T-helper 17 cell (primary cell): ENCODE measurements at regions not wholly inside any gene's neighbourhood (a gene's known extent, or its start where the extent isn't known, plus 50 kb on each side); places are given as distances from the start of the nearest gene placed in this dataset.
"Not testable (repeated sequence)": the region's sequence is repeated elsewhere in the genome, so short reads cannot be mapped to it uniquely, and the experiment has no call there.

Source experiments
- ATAC-seq: fragments of 150-1000 bp; cut with Tn5 transposase; 2 replicates; pipeline ENCODE4 v1.10.0; 2021; ENCODE audit warnings: mild to moderate bottlenecking, moderate library complexity
- DNase-seq, 3 donors: peaks; one replicate each; pipeline versions ENCODE4 v3.0.0 to v3.0.0-alpha.2; 2020 to 2021
- H3K9me3 ChIP-seq: one replicate; pipeline ENCODE4 v1.7.0; 2013; ENCODE audit warnings: low read length, mild to moderate bottlenecking; ENCODE audit not compliant: control insufficient read depth, poor library complexity, severe bottlenecking
- H3K27ac Mint-ChIP-seq: one replicate; pipeline ENCODE4 v1.8.0; 2022; ENCODE audit warnings: mild to moderate bottlenecking, moderate library complexity, mixed read lengths
- H3K27me3 Mint-ChIP-seq: one replicate; pipeline ENCODE4 v1.8.0; 2022; ENCODE audit warnings: mixed read lengths
- H3K36me3 Mint-ChIP-seq: one replicate; pipeline ENCODE4 v1.8.0; 2022; ENCODE audit warnings: low read depth, mixed read lengths
- H3K4me1 Mint-ChIP-seq: one replicate; pipeline ENCODE4 v1.8.0; 2022; ENCODE audit warnings: mild to moderate bottlenecking, mixed read lengths
- H3K4me3 Mint-ChIP-seq: one replicate; pipeline ENCODE4 v1.8.0; 2022; ENCODE audit warnings: mild to moderate bottlenecking, moderate library complexity, mixed read lengths

DNA sequence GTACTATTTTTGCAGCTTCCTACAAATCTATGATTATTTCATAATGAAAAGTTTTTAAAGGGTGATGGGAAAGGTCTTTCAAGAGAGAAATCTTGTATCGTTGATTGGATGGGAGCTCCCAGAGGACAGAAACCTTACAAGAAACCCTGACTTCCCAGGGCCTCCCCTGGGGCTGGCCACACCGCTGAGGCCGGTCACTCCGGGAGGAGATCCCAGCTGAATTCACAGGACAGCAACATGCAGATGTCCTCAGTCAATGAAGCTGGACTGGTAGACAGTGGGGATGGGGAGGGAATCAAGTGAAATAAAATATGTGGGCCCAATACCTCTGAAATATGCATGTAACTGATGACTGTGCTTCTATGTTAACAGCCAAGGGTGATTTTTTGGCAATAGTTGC lies 135.6 kb downstream of the TFCP2L1 start:
- no peaks in the 10 kb centered on the region for H3K36me3 Mint-ChIP-seq
- ATAC-seq, result no peak
- no peaks in the 10 kb centered on the region for H3K4me1 Mint-ChIP-seq
- H3K27ac Mint-ChIP-seq, result no peak overlapping the region
- H3K4me3 Mint-ChIP-seq, result no peak overlapping the region
- no peak for DNase-seq
- H3K27me3 Mint-ChIP-seq, result no peaks in the 10 kb centered on the region
- no peaks in the 10 kb centered on the region for H3K9me3 ChIP-seq

- no peaks in the 10 kb centered on the region for H3K9me3 ChIP-seq
- no peaks in the 10 kb centered on the region for H3K36me3 Mint-ChIP-seq
- H3K27me3 Mint-ChIP-seq, result no peaks in the 10 kb centered on the region
- no peak for ATAC-seq
- no peak overlapping the region for H3K27ac Mint-ChIP-seq
- H3K4me3 Mint-ChIP-seq, result no peak overlapping the region
- DNase-seq, result no peak
- no peaks in the 10 kb centered on the region for H3K4me1 Mint-ChIP-seq
Measured at GRCh38 chr2:121150126-121150525, 134.9 kb downstream of the TFCP2L1 start.

DNA sequence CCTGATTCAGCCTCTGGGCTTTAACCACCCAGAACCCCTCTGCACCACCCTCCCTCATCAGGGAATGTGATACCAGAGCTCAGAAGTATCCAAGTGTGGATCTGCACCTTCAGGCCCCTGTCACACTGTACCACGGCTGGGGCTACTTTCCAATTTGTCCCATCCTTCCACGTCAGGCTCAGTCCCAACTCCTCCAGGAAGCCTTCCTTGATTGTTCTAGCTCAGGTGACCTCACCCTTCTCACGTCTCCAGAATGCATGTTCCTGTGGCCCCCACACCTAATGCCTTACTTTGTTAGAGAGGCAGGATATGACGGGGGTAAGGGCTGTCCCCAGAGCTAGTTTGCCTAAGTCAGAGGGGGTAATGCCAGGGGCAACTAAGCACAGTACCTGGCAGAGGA lies 134.3 kb downstream of the TFCP2L1 start:
- Mint-ChIP-seq H3K36me3 (no peaks in the 10 kb centered on the region), H3K4me1 (no peaks in the 10 kb centered on the region), H3K27ac (no peak overlapping the region), H3K4me3 (no peak overlapping the region), H3K27me3 (no peaks in the 10 kb centered on the region)
- DNase-seq, result no peak
- ATAC-seq, result no peak
- H3K9me3 ChIP-seq, result no peaks in the 10 kb centered on the region

DNA sequence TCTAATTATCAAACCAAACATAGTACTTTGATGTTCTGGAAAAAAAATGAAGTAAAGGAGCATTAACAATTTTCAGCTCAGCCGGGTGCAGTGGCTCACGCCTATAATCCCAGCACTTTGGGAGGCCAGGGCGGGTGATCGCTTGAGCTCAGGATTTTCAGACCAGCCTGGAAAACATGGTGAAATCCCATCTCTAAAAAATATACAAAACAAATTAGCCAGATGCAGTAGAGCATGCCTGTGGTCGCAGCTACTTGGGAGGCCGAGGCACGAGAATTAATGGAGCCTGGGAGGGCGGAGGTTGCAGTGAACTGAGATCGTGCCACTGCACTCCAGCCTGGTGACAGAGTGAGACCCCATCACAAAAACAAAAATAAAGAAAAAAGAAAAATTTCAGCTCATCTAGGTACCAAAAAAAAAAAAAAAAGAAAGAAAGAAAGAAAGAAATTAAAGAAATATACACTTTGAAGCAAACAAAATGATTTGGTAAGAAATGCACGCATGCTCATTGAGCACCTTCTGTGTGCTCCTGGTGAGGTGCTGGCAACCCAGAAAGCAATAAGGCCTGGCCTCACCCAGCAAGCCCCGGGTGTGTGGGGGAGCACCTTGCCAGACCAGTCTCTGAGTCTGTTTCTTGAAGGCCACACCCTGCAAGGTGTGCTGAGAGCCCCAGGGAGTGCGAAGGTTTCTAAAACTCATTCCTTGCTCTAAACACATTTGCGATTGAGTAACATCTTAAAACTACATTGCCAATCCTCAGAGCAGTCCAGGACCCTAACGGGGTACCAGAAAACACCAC lies 133.5 kb downstream of the TFCP2L1 start:
- Mint-ChIP-seq H3K27ac (no peak overlapping the region), H3K27me3 (no peaks in the 10 kb centered on the region), H3K4me3 (no peak overlapping the region), H3K36me3 (no peaks in the 10 kb centered on the region), H3K4me1 (no peaks in the 10 kb centered on the region)
- ATAC-seq (no peak), DNase-seq (no peak)
- no peaks in the 10 kb centered on the region for H3K9me3 ChIP-seq

DNA sequence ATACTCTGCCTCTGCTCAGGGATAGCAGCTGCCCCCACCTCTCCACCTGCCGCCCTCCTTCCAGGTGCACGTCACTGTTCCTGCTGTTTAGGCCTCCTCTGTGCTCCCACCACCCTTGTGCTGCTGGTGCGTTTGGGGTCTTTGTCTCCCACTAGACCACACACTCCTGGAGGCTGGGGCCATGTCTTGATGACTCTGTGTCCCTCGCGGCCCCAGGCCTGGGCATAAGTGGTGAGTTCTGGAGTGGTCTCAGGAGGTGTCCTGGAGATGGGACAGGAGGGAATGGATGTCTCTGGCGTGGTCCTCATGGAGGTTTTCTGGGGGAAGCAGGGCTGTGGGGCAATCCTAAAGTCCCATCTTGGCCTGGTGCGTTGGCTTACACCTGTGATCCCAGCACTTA lies 132.1 kb downstream of the TFCP2L1 start:
- H3K27ac Mint-ChIP-seq, result no peak overlapping the region
- no peaks in the 10 kb centered on the region for H3K36me3 Mint-ChIP-seq
- H3K4me1 Mint-ChIP-seq, result no peaks in the 10 kb centered on the region
- H3K4me3 Mint-ChIP-seq, result no peak overlapping the region
- no peak for ATAC-seq
- no peaks in the 10 kb centered on the region for H3K27me3 Mint-ChIP-seq
- DNase-seq, result no peak
- peaks cover 4% of the 10 kb centered on the region for H3K9me3 ChIP-seq

DNA sequence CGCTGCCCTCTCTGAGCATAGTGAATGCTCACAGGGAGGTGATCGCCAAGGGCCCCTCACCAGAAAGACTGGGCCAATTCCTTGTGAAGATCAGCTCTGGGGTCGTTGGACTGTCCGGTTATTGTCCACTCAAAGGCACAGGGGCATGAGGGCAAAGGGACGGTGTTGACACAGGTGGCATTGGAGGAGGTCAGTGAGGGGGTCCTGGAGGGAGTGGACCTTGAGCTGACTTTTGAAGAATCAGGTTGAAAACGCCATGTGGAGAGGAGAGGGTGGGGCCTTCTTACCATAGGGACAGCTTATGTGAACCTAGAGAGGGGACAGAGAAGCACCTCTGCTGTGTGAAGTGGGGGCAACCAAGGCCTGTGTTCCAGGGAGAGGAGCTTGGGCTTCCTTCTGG lies 131.5 kb downstream of the TFCP2L1 start:
- no peak overlapping the region for H3K4me3 Mint-ChIP-seq
- no peak overlapping the region for H3K27ac Mint-ChIP-seq
- no peaks in the 10 kb centered on the region for H3K4me1 Mint-ChIP-seq
- no peaks in the 10 kb centered on the region for H3K27me3 Mint-ChIP-seq
- no peaks in the 10 kb centered on the region for H3K36me3 Mint-ChIP-seq
- peaks cover 5% of the 10 kb centered on the region for H3K9me3 ChIP-seq
- no peak for DNase-seq
- no peak for ATAC-seq

DNA sequence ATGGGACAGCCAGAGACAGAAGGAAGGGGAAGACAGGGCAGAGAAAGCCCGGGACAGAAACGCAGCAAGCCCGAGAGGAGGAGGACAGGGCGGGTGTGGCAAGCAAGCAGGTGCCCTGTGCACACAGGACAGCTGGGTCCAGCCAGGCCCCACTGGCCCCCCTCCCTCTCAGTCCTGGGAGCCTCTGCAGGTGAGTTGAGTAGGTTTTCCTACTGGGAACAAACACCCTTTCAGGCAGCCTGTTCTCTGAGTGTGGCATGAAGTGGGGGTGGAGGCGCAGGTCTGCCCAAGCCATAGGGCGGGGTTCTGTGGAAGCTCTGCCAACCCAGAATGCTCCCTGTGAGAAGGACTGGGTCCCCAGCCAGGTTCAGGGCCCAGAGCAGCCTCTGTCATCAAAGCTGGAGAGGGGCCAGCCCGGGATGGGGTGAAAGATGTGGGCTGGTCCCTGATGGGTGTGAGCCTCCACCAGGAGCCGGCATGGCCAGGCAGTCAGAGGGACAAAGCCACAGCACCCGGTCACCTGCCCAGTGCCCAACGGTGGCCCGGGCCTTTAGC lies 129.4 kb downstream of the TFCP2L1 start:
- Mint-ChIP-seq H3K27me3 (no peaks in the 10 kb centered on the region), H3K27ac (no peak overlapping the region), H3K4me1 (no peaks in the 10 kb centered on the region), H3K36me3 (no peaks in the 10 kb centered on the region), H3K4me3 (no peak overlapping the region)
- peaks cover 5% of the 10 kb centered on the region for H3K9me3 ChIP-seq
- DNase-seq (no peak), ATAC-seq (no peak)

- H3K4me1 Mint-ChIP-seq, ATAC-seq, H3K9me3 ChIP-seq, H3K27ac Mint-ChIP-seq, H3K4me3 Mint-ChIP-seq, DNase-seq, H3K27me3 Mint-ChIP-seq, H3K36me3 Mint-ChIP-seq: not testable (repeated sequence)
Measured at GRCh38 chr2:121157481-121157880, 127.5 kb downstream of the TFCP2L1 start.

DNA sequence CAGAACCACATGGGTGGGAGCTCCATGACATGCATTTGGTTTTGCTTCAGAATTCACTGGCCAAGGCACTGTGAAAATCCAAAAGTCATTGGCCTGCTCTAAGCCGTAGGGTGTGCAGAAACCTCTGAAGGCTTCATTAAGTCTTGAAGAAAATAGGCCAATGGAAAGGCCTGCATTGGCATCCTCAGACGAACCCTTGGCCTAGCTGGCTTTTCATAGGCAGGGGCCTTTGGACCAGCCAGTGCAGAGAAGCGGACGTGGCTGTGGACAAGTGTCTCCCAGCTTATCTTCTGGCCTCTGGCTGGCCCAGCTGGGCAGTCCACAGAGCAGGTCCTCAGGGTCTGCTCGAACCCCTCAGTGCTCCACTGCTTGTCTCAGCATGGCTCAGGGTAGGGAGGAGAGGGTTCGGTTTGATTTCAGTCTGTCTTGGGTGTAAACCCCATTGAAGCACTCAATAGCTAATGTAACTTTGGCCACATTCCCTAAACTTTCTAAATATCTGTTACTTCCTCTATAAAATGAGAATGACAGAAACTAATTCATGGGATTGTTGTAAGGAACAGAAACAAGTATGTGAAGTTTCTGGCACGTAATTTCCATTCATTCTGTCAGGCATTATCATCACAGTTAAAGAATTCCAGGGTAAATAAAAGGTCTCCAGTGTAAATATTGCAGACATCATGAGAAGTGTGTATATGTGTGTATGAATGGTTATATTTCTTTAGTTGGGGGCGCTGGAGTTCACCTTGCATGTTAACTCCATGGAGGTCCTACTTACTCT lies 125.5 kb downstream of the TFCP2L1 start:
- DNase-seq, result no peak
- Mint-ChIP-seq H3K36me3 (no peaks in the 10 kb centered on the region), H3K27ac (no peak overlapping the region), H3K4me3 (no peak overlapping the region), H3K27me3 (no peaks in the 10 kb centered on the region), H3K4me1 (no peaks in the 10 kb centered on the region)
- peaks cover 5% of the 10 kb centered on the region for H3K9me3 ChIP-seq
- ATAC-seq, result no peak

DNA sequence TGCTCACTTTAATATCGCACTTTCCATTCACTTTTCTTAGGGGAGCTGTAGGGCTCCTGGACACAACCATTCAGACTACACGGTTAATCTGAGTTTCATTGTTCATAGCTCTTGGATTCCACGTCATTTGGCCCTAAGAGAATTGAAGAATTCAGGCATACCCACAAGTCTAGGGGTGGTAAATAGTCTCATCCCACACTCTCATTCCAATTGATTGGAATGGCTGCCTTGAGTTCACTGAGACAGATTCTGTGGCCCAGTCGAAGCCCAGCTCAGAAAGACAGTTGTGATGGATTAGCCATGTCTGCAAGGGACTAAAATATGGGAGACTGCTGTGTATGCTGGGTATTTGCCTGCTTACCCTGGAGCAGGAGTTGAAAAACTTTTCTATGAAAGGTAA lies 124.6 kb downstream of the TFCP2L1 start:
- DNase-seq (no peak), ATAC-seq (no peak)
- H3K27ac Mint-ChIP-seq, result no peak overlapping the region
- H3K27me3 Mint-ChIP-seq, result no peaks in the 10 kb centered on the region
- H3K9me3 ChIP-seq, result peaks cover 5% of the 10 kb centered on the region
- H3K4me1 Mint-ChIP-seq, result no peaks in the 10 kb centered on the region
- no peak overlapping the region for H3K4me3 Mint-ChIP-seq
- H3K36me3 Mint-ChIP-seq, result no peaks in the 10 kb centered on the region

DNA sequence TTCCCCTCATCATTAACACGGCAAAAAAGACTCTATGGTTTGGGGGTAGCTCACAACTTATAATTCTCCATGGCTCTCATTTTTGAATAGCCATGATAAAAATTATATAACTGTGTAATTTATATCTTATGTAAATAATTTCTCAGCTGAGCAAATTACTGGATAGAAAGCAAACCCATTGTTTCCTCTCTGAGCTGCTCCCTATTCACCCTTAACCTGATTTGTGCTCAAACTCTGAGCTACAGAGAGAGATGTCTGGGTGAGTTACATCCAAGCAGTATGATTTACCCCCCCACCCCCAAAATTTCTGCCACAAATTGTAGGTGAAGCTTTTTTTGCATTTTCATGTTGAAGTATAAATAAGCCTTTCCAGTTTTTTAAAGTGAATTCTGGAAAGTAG lies 123.7 kb downstream of the TFCP2L1 start:
- peaks cover 5% of the 10 kb centered on the region for H3K9me3 ChIP-seq
- H3K27ac Mint-ChIP-seq, result no peak overlapping the region
- DNase-seq (no peak), ATAC-seq (no peak)
- no peaks in the 10 kb centered on the region for H3K4me1 Mint-ChIP-seq
- no peaks in the 10 kb centered on the region for H3K27me3 Mint-ChIP-seq
- no peaks in the 10 kb centered on the region for H3K36me3 Mint-ChIP-seq
- no peak overlapping the region for H3K4me3 Mint-ChIP-seq

GRCh38 chr2:121162893-121163292 lies 122.1 kb downstream of the TFCP2L1 start:
- H3K36me3 Mint-ChIP-seq, result no peaks in the 10 kb centered on the region
- H3K9me3 ChIP-seq, result peaks cover under 1% of the 10 kb centered on the region
- ATAC-seq (no peak), DNase-seq (no peak)
- no peak overlapping the region for H3K4me3 Mint-ChIP-seq
- peaks cover 3% of the 10 kb centered on the region for H3K27me3 Mint-ChIP-seq
- no peaks in the 10 kb centered on the region for H3K4me1 Mint-ChIP-seq
- H3K27ac Mint-ChIP-seq, result no peak overlapping the region

- H3K27me3 Mint-ChIP-seq, result peaks cover 4% of the 10 kb centered on the region
- no peak overlapping the region for H3K4me3 Mint-ChIP-seq
- no peak for ATAC-seq
- DNase-seq, result no peak
- no peaks in the 10 kb centered on the region for H3K9me3 ChIP-seq
- no peaks in the 10 kb centered on the region for H3K36me3 Mint-ChIP-seq
- H3K27ac Mint-ChIP-seq, result no peak overlapping the region
- no peaks in the 10 kb centered on the region for H3K4me1 Mint-ChIP-seq
Measured at GRCh38 chr2:121164042-121164441, 121.0 kb downstream of the TFCP2L1 start.
